OCI-LY3 (cell line): ENCODE measurements at regions not wholly inside any gene's neighbourhood (a gene's known extent, or its start where the extent isn't known, plus 50 kb on each side); places are given as distances from the start of the nearest gene placed in this dataset.

Experiments
- EZH2phosphoT487 ChIP-seq: fragments of 200-600 bp; shearing (Covaris generic); IDR thresholded peaks from 2 replicates; pipeline ENCODE4 v1.6.1; 2018; ENCODE audit warnings: antibody characterized with exemption, mixed run types, low read depth
- TF ChIP-seq, protein P1 (sequence below): fragments of 200-600, 300-600 bp; sonication (generic); IDR thresholded peaks from 2 replicates; pipeline ENCODE4 v1.5.1; 2014; ENCODE audit warnings: antibody characterized with exemption, low read length, low read depth

- TF ChIP-seq, protein P1, sequence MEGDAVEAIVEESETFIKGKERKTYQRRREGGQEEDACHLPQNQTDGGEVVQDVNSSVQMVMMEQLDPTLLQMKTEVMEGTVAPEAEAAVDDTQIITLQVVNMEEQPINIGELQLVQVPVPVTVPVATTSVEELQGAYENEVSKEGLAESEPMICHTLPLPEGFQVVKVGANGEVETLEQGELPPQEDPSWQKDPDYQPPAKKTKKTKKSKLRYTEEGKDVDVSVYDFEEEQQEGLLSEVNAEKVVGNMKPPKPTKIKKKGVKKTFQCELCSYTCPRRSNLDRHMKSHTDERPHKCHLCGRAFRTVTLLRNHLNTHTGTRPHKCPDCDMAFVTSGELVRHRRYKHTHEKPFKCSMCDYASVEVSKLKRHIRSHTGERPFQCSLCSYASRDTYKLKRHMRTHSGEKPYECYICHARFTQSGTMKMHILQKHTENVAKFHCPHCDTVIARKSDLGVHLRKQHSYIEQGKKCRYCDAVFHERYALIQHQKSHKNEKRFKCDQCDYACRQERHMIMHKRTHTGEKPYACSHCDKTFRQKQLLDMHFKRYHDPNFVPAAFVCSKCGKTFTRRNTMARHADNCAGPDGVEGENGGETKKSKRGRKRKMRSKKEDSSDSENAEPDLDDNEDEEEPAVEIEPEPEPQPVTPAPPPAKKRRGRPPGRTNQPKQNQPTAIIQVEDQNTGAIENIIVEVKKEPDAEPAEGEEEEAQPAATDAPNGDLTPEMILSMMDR = no peak
- TF ChIP-seq EZH2phosphoT487 = no peak
Measured at GRCh38 chr10:71103961-71104360, 108.4 kb upstream of the UNC5B start.
